Right cardiac atrium (tissue), 5 donors: ENCODE measurements at regions not wholly inside any gene's neighbourhood (a gene's known extent, or its start where the extent isn't known, plus 50 kb on each side); places are given as distances from the start of the nearest gene placed in this dataset.
A peak's percentile ranks its signal among the peaks of the same experiment; 100 is the strongest.

ENCODE experiments used
- ATAC-seq, 2 donors: fragments of 200-7000 bp; cut with Tn5 transposase; one replicate each; pipeline versions ENCODE4 v1.8.0 to v1.9.1; 2020; ENCODE audit warnings: moderate library complexity in 2 of 2, mild to moderate bottlenecking in 1 of 2
- DNase-seq, 3 donors: peaks; one replicate each; pipeline ENCODE4 v3.0.0-alpha.2; 2020
- H3K27ac ChIP-seq: one replicate; pipeline ENCODE4 v1.5.1; 2013; ENCODE audit warnings: mild to moderate bottlenecking, low read length, control low read depth, moderate library complexity
- H3K27me3 ChIP-seq: one replicate; pipeline ENCODE4 v1.6.1; 2013; ENCODE audit not compliant: control insufficient read depth, insufficient read depth
- H3K4me1 ChIP-seq: one replicate; pipeline ENCODE4 v1.6.1; 2013; ENCODE audit warnings: low read length; ENCODE audit not compliant: control insufficient read depth, insufficient read depth
- H3K4me3 ChIP-seq: one replicate; pipeline ENCODE4 v1.5.1; 2013; ENCODE audit warnings: low read length, control low read depth
- H3K9me3 ChIP-seq: one replicate; pipeline ENCODE4 v1.6.1; 2013; ENCODE audit warnings: low read length; ENCODE audit not compliant: control insufficient read depth
- WGBS: extraction: QIAGEN DNeasy Blood & Tissue Kit; methylation state at CpG from one replicate; pipeline ENCODE4 v1.1.7; 2013; 5-methylcytosine and 5-hydroxymethylcytosine counted together
- intact Hi-C, 4 donors: fragments of 100-400 bp; cut with DNase I; formaldehyde crosslinking; loops; one replicate each; pipeline versions ENCODE4 v1.11.0 to v1.14.0; 2022 to 2023
- donor health status: healthy with polysubstance abuse.
- donor health status: DM: no; HTN: yes; CAD: no.
- donor health status: DM: no; HTN: no; CAD: no.
- donor health status: DM: no; HTN: yes; CAD: no; lungs with severe emphysema.
- donor health status: DM: yes; HTN: yes; CAD: no.

DNA sequence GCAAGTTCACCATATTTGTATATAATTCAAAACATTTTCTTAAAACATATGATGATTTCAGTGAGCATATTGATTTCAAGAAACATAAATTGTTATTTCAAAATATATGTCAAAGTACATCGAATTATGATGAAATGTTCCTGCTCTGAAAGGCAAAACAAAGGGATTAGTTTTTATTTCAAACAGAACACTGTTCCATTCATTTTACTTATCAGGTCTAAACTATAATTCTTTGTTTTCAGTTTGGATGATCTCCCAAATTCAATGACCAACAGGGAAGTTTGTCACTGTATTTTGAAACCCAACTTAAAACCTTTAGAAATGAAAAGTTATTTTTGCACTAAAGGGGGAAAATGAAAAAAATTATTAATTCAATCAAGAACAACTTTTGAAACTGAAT is 610.2 kb downstream of the SLITRK1 start:
- whole genome bisulfite sequencing, result 46% methylated on average over 1 of the region's 1 CpG
- ATAC-seq (no peak), DNase-seq (no peak)
- intact Hi-C loops, result no loop called here
- no peaks in the 10 kb centered on the region for H3K4me1 ChIP-seq
- no peak overlapping the region for H3K27ac ChIP-seq
- H3K4me3 ChIP-seq, result no peak overlapping the region
- H3K27me3 ChIP-seq, result no peaks in the 10 kb centered on the region
- H3K9me3 ChIP-seq, result no peaks in the 10 kb centered on the region

DNA sequence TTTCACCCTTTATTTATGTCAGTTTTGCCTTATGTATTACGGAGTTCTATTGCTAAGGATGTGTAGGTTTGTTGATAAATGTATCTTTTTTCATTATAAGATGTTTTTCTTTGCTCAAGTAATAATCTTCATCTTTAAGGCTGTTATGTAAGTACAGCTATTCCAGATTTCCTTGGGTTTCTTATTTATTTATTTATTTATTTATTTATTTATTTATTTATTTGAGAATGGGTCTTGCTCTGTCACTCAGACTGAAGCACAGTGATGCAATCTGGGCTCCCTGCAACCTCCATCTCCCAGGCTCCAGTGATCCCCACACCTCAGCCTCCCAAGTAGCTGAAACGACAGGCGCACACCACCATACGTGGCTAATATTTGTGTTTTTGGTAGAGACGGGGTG is 617.0 kb downstream of the SLITRK1 start:
- intact Hi-C loops, result no loop called here
- 59% methylated on average over 5 of the region's 5 CpGs for WGBS
- no peak for ATAC-seq

DNA sequence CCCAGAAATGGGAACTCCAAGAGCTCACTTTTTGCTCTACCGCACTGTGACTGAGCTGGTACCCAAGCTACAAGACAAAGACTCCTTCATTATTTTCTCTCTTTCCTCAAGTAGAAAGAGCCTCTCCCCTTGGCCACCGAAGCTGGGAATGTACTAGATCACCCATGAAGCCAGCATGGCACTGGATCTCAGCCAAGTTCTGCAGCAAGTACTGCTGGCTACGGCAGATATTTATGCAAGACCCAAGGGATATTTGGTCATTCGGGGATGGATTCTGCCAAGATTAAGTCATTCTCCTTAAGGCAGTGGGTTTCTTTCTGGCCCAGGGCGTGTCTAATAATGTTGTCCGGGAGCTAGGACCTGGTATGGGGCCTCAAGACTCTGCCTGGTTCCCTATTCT is 633.5 kb downstream of the SLITRK1 start:
- WGBS, result 81% methylated on average over 6 of the region's 6 CpGs

More for the DNA sequence above, 617.0 kb downstream of the SLITRK1 start:
- no peak overlapping the region for H3K27ac ChIP-seq
- no peaks in the 10 kb centered on the region for H3K4me1 ChIP-seq
- H3K27me3 ChIP-seq, result no peaks in the 10 kb centered on the region
- H3K4me3 ChIP-seq, result no peak overlapping the region
- no peaks in the 10 kb centered on the region for H3K9me3 ChIP-seq
- no peak for DNase-seq

DNA sequence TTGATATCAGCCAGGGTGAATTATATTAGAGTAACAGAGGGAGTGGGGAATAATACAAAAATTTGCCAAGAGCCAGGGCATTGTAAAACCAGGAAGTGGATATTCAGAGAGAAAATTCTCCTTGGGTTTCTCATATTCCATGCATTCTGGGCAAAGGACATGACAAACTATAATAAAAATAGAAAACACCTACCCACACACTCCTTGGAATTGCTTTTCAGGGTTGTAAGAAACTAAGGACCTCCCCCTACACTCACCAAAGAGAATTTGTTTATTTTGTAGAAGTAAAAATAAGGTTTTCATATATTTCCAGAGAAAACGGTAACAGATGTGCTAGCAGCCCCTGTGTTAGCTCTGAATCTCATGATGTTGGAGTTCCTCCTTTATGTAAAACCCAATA is 649.6 kb downstream of the SLITRK1 start:
- H3K9me3 ChIP-seq, result no peaks in the 10 kb centered on the region
- WGBS, result 72% methylated on average over 1 of the region's 1 CpG
- H3K4me1 ChIP-seq, result no peaks in the 10 kb centered on the region
- H3K4me3 ChIP-seq, result no peak overlapping the region
- no peak for ATAC-seq
- no peak for DNase-seq
- intact Hi-C loops, result no loop called here
- H3K27me3 ChIP-seq, result no peaks in the 10 kb centered on the region
- H3K27ac ChIP-seq, result no peak overlapping the region

More for the DNA sequence above, 633.5 kb downstream of the SLITRK1 start:
- H3K27me3 ChIP-seq, result no peaks in the 10 kb centered on the region
- intact Hi-C loops, result no loop called here
- H3K9me3 ChIP-seq, result no peaks in the 10 kb centered on the region
- no peak overlapping the region for H3K27ac ChIP-seq
- no peak overlapping the region for H3K4me3 ChIP-seq
- ATAC-seq, result no peak
- H3K4me1 ChIP-seq, result no peaks in the 10 kb centered on the region
- DNase-seq, result peak in 2 of 3 donors; percentile 10 to 24

DNA sequence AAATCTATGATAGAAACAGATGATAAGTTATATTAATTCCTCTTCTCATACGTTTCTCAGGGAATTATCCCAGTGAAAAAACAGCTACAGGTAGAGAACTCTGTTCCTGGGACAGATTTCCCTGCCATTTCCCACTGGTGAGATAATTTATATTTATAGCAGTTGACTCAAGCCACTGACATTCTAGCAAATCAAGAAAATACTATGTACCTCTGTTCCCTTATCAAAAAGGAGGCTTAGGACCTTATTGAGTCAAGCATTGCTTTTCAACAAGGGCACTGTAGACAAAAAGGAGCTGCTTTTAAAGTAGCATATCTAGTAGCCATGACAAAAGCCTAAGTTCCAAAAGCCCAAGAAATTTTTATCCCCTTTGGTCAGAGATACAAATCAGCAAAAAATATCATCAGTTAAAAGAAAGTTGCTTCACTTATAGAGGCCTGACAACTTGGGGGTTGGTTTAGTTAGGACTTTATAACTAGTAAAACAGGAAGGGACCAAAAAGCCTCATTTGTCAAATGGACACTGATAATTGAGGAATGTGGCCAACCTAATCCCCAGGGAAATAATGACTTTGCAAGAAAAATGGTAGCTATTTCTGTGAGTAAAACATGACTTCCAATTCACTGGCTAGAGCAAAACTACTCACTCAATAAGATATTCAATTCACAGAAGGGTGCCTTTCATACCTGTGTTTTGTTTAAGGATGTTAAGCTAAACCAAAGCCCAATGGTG is 652.5 kb downstream of the SLITRK1 start:
- WGBS, result 34% methylated on average over 1 of the region's 1 CpG
- ATAC-seq, result no peak
- H3K27ac ChIP-seq, result no peak overlapping the region

DNA sequence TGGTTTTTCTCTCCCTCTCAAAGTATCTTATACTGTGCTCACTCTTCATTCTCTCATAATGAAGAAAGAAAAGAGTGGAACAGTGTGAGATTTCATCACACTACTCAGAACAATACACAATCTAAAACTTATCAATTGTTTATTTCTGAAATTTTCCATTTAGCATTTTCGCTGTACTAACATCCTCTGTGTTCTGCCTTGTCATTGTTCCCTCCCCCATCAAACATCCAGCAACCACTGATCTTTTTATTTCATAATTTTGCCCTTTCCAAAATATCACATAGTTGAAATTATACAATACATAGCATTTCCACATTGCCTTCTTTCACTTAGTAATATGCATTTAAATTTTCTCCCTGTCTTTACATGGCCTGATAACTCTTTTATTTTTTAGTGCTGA is 658.7 kb downstream of the SLITRK1 start:
- Histone ChIP-seq H3K27ac (no peak overlapping the region), H3K27me3 (no peaks in the 10 kb centered on the region), H3K9me3 (no peaks in the 10 kb centered on the region), H3K4me3 (no peak overlapping the region), H3K4me1 (no peaks in the 10 kb centered on the region)
- no peak for ATAC-seq
- intact Hi-C loops, result no loop called here
- WGBS, result 76% methylated on average over 1 of the region's 1 CpG
- no peak for DNase-seq

More for the DNA sequence above, 652.5 kb downstream of the SLITRK1 start:
- Histone ChIP-seq H3K4me1 (no peaks in the 10 kb centered on the region), H3K4me3 (no peak overlapping the region), H3K27me3 (no peaks in the 10 kb centered on the region), H3K9me3 (no peaks in the 10 kb centered on the region)
- intact Hi-C loops, result no loop called here
- no peak for DNase-seq

DNA sequence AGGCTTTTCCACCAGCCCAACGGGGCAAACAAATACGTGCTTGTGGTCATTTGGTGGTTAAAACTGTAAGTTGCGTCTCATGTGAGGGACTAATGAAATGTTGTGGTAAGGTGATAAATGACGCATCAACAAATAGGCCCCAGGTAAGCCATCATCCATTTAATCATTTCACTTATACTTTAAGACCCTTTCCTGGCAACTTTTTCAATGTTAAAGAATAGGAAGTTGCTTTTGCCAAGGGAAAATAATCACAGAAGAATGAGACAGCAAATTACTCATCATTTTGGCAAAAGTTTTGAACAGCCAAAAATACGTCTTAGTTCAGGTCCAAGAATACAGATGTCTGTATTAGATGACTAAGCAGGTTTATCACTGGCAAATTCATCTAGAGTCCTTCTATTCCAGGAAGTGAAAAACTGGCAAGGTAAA is 660.4 kb downstream of the SLITRK1 start:
- H3K4me3 ChIP-seq, result no peak overlapping the region
- intact Hi-C loops, result no loop called here
- DNase-seq (no peak), ATAC-seq (no peak)
- H3K4me1 ChIP-seq, result no peaks in the 10 kb centered on the region
- H3K27me3 ChIP-seq, result no peaks in the 10 kb centered on the region
- H3K9me3 ChIP-seq, result no peaks in the 10 kb centered on the region
- 78% methylated on average over 5 of the region's 5 CpGs for WGBS
- no peak overlapping the region for H3K27ac ChIP-seq

DNA sequence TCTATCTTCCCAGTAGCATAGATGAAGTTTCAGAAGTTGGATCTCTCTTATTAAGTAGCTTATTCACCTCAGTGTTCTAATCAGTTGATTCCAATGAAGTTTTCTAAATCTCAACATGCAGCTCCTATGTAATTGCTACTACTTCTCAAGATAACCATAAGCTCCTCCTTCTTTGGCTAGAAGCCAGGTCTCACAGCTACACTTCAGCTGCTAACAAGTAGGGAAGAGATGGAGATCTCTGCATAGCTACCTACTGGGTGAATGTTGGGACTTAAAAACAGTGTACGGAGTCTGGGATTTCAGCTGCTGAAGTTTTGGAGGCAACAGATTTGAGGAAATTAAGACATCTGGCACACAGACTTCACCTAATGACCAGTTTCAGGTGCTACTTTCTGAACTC is 661.0 kb downstream of the SLITRK1 start:
- intact Hi-C loops, result no loop called here

DNA sequence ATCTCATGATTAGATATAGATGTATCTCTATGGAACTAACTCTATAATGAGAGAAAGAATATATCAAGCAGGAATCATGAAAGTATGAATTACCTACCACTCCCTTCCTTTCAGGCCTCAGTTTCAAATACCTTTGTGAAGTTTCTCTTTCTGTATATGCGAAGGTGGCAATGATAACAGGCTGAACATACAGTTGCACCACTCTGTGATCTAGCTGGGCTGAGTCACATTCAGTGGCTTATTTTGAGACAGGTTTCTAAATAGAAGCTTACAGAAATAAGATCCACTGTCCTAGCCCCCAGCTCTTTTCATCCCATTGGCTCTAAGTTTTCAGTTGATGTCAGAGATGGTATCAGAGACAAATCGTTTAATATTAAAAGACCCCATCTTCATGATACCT is 662.0 kb downstream of the SLITRK1 start:
- no peak overlapping the region for H3K4me3 ChIP-seq
- H3K9me3 ChIP-seq, result no peaks in the 10 kb centered on the region
- no peaks in the 10 kb centered on the region for H3K27me3 ChIP-seq
- WGBS, result 89% methylated on average over 2 of the region's 2 CpGs
- no peaks in the 10 kb centered on the region for H3K4me1 ChIP-seq
- H3K27ac ChIP-seq, result no peak overlapping the region
- ATAC-seq (no peak), DNase-seq (no peak)
- intact Hi-C loops, result no loop called here

More for the DNA sequence above, 661.0 kb downstream of the SLITRK1 start:
- Histone ChIP-seq H3K4me1 (no peaks in the 10 kb centered on the region), H3K4me3 (no peak overlapping the region), H3K9me3 (no peaks in the 10 kb centered on the region), H3K27me3 (no peaks in the 10 kb centered on the region), H3K27ac (no peak overlapping the region)
- DNase-seq (no peak), ATAC-seq (no peak)
- WGBS, result 96% methylated on average over 1 of the region's 1 CpG

DNA sequence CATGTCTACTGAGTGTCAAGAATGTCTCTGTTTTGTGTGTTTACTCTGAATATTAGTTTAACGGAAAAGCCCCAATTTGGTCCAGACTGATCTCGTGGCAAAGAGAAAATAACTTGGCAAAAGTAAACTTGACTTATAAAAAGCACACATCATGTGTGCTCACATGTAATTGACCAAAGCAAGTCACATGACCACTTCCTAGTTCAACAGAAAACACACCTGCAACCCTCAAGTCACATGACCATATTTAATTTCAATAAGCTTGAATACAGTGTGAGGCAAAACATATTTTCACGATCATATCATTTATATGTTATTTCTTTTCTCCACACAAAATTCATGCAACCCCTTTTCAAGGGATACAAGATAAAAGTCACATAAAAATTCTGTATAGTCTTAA is 662.4 kb downstream of the SLITRK1 start:
- intact Hi-C loops, result no loop called here
- ATAC-seq (no peak), DNase-seq (no peak)
- Histone ChIP-seq H3K9me3 (no peaks in the 10 kb centered on the region), H3K4me3 (no peak overlapping the region), H3K27ac (no peak overlapping the region), H3K4me1 (no peaks in the 10 kb centered on the region), H3K27me3 (no peaks in the 10 kb centered on the region)
- 86% methylated on average over 3 of the region's 3 CpGs for WGBS

DNA sequence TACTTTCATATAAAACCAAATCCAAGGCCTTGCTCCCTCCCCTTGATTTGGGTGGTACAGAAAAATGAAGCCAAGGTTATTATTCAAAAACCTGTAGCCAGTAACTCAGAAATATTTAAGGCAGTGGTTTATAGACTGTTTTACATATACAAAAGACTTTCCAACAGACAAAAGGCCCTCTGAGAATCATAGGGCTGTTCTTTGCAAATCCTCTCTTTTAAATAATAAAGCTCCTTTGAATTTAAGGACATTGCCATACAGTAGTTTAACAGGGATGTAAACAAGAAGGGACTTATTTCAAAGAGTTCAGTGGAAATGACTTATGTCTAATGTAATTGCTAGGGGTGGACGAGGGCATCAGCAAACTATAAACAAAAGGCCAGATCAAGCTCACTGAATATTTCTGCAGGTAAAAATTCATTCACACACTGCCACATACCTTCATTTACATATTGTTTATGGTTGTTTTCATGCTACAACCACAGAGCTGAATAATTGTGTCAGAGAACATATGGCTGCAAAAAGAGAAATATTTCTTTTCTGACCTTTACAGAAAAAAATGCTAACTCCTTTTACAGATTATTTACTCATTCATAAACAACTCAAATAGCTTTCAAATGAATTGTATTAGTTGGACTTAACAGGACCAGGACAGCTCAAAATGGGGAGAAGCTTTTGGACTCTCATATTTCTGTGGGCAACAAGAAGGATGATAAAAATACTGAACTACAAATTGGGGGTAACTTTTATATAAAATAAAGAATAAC is 665.6 kb downstream of the SLITRK1 start:
- no peaks in the 10 kb centered on the region for H3K4me1 ChIP-seq
- H3K27ac ChIP-seq, result no peak overlapping the region
- intact Hi-C loops, result no loop called here
- H3K27me3 ChIP-seq, result no peaks in the 10 kb centered on the region
- no peak for ATAC-seq
- WGBS, result 54% methylated on average over 1 of the region's 1 CpG
- DNase-seq, result no peak
- no peaks in the 10 kb centered on the region for H3K9me3 ChIP-seq
- no peak overlapping the region for H3K4me3 ChIP-seq
